HFF-Myc (cell line): ENCODE measurements at regions not wholly inside any gene's neighbourhood (a gene's known extent, or its start where the extent isn't known, plus 50 kb on each side); places are given as distances from the start of the nearest gene placed in this dataset.

ENCODE experiments used
- DNase-seq: peaks from one replicate; pipeline ENCODE4 v3.0.0-alpha.2; 2011; ENCODE audit warnings: low read depth; ENCODE audit errors: extremely low read depth
- H3K4me3 ChIP-seq: replicated peaks from 2 replicates; pipeline ENCODE4 v1.5.1; 2011; ENCODE audit warnings: low read depth, mild to moderate bottlenecking, control low read depth, low read length
- CTCF ChIP-seq: IDR thresholded peaks from 2 replicates; pipeline ENCODE4 v1.5.1; 2012; ENCODE audit warnings: mild to moderate bottlenecking, low read depth, low read length, control low read depth; ENCODE audit errors: missing control alignments

DNA sequence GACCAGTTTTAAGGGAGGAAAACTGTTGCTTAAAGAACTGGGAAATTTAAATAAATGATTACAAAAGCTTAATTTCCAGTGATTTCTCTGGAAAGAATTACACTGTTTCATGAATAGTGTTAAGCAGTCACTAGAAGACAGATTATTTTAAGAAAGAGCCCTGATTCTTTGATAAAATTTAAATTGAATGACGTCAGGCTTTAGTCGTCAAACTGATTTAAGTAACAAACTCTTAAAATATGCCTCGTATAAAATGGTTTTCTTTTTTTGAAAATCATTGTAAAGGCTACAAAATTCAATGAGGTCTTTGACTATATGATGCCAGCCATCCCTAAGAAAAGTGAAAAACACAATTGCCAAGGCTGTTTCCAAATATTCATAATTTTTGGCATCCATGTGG lies 465.0 kb downstream of the NR4A2 start:
- no peak for DNase-seq
- no peak overlapping the region for H3K4me3 ChIP-seq
- TF ChIP-seq CTCF, result no peak

DNA sequence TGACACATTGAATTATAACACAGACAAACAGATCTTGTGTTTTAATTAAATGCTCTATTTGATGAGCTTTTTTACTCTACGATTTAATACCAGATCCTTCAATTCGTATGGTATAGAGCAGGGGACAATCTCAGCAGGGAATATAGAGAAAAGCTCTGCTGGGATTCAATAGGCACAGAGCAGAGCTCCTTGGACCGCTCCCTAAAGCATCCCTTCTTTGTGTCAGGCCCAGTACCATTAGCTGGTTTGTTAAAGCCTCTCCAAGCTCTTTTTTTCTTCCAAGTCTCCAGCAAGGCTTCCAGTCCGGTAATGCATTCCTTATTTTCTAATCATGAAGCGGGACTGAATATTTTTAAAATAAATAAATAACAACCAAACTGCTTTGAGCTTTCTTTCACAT lies 466.0 kb downstream of the NR4A2 start:
- no peak overlapping the region for H3K4me3 ChIP-seq
- DNase-seq, result no peak
- no peak for TF ChIP-seq CTCF

GRCh38 chr2:155852156-155852555 lies 480.4 kb downstream of the NR4A2 start:
- no peak overlapping the region for H3K4me3 ChIP-seq
- no peak for DNase-seq
- no peak for TF ChIP-seq CTCF

GRCh38 chr2:155846259-155846658 lies 486.3 kb downstream of the NR4A2 start:
- TF ChIP-seq CTCF, result no peak

GRCh38 chr2:155844461-155844860 lies 488.1 kb downstream of the NR4A2 start:
- TF ChIP-seq CTCF, result no peak
- no peak overlapping the region for H3K4me3 ChIP-seq
- DNase-seq, result no peak

More at GRCh38 chr2:155846259-155846658, 486.3 kb downstream of the NR4A2 start:
- H3K4me3 ChIP-seq, result no peak overlapping the region
- DNase-seq, result no peak

DNA sequence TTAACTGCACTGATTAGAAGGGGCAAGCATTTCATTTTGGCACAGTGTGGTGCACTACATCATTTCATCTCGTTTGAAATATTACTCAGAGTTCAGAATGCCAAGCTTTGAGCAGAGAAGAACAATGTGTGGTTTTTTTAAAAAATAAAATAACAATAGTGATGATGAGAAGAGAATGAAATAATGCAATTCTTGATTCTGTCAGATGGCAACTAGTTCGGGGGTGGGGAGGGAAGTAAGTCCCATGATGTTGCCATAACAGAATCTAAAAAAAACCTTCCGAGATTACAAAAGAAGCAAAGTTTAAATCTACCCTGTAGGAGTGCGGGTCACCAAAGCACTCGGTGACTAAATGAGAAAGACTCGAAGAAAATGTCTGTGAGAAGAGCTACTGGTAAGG lies 490.4 kb downstream of the NR4A2 start:
- no peak for TF ChIP-seq CTCF
- H3K4me3 ChIP-seq, result no peak overlapping the region
- DNase-seq, result no peak

GRCh38 chr2:155841442-155841841 lies 491.1 kb downstream of the NR4A2 start:
- TF ChIP-seq CTCF, result no peak
- DNase-seq, result no peak
- H3K4me3 ChIP-seq, result no peak overlapping the region
